ENCODE measurements at regions not wholly inside any gene's neighbourhood (a gene's known extent, or its start where the extent isn't known, plus 50 kb on each side); places are given as distances from the start of the nearest gene placed in this dataset.

GRCh38 chr6:103139377-103139776, 1720.3 kb downstream of the HACE1 start:
- POLR2A ChIA-PET (ENCODE audit: partially characterized antibody), result no interaction called here
- TF ChIP-seq MAFK (IDR thresholded peaks at IDR 0.05; ENCODE audit: low read depth, low read length) (no peak), TAF1 (IDR thresholded peaks at IDR 0.05; ENCODE audit: low read depth, low read length) (no peak), HDAC2 (IDR thresholded peaks at IDR 0.05; ENCODE audit: borderline replicate concordance in 1 of 2, low read depth in 2 of 2, low read length in 2 of 2) (no peak), SAP30 (IDR thresholded peaks at IDR 0.05; ENCODE audit: insufficient read depth, insufficient replicate concordance, low read length) (no peak), SRF (IDR thresholded peaks at IDR 0.05; ENCODE audit: low read depth, low read length) (no peak), CBX8 (IDR thresholded peaks at IDR 0.05; ENCODE audit: borderline replicate concordance, low read depth, low read length) (no peak), POLR2A (IDR thresholded peaks at IDR 0.05; ENCODE audit: control extremely low read depth in 1 of 2, low read depth in 2 of 2, low read length in 2 of 2) (no peak), ASH2L (IDR thresholded peaks at IDR 0.05; ENCODE audit: low read length) (no peak), SIX5 (IDR thresholded peaks at IDR 0.05; ENCODE audit: low read depth, low read length) (no peak), RFX5 (IDR thresholded peaks at IDR 0.05; ENCODE audit: borderline replicate concordance, low read depth, low read length) (no peak), JUN (IDR thresholded peaks at IDR 0.05; ENCODE audit: low read depth, low read length) (no peak), EGR1 (IDR thresholded peaks at IDR 0.05; ENCODE audit: borderline replicate concordance, low read depth, low read length) (no peak), RNF2 (IDR thresholded peaks at IDR 0.05; ENCODE audit: borderline replicate concordance, low read depth, low read length, missing control alignments, poor library complexity, severe bottlenecking) (no peak), TEAD4 (IDR thresholded peaks at IDR 0.05; ENCODE audit: low read depth, low read length) (no peak), GABPA (IDR thresholded peaks at IDR 0.05; ENCODE audit: borderline replicate concordance, insufficient read depth, low read length) (no peak)
- TF ChIP-seq, protein P1, sequence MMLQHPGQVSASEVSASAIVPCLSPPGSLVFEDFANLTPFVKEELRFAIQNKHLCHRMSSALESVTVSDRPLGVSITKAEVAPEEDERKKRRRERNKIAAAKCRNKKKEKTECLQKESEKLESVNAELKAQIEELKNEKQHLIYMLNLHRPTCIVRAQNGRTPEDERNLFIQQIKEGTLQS (IDR thresholded peaks at IDR 0.05; ENCODE audit: insufficient read depth, low read depth, low read length), result no peak

More at GRCh38 chr6:103139377-103139776, 1720.3 kb downstream of the HACE1 start:
- H2AK5ac ChIP-seq (ENCODE audit: low read depth, low read length), result no peak overlapping the region
- no peak overlapping the region for H2BK120ac ChIP-seq (replicated peaks; ENCODE audit: low read depth, low read length)
- H3K79me2 ChIP-seq (ENCODE audit: control insufficient read depth in 1 of 2, insufficient read depth in 2 of 2, low read length in 2 of 2), result no peaks in the 10 kb centered on the region
- CTCF ChIA-PET (ENCODE audit: partially characterized antibody), result interaction anchor here (0.7 kb wide), 1 partner anchor 25 kb away, joined by 3 read pairs; no protein-coding TSS in a partner anchor
- no peak overlapping the region for H2BK5ac ChIP-seq (ENCODE audit: low read depth, low read length)
- no peaks in the 10 kb centered on the region for H3K36me3 ChIP-seq (ENCODE audit: control insufficient read depth in 2 of 4, insufficient read depth in 4 of 4, low read length in 3 of 4)
- FAIRE-seq (no peak), DNase-seq (ENCODE audit: low read depth in 1 of 2, low spot score in 2 of 2) (no peak)
- H3K4me1 ChIP-seq (replicated peaks in 1 of 4; ENCODE audit: control insufficient read depth in 3 of 4, insufficient read depth in 4 of 4, low read length in 3 of 4), result no peaks in the 10 kb centered on the region
- H4K5ac ChIP-seq (ENCODE audit: insufficient read length, low read depth, low read length), result no peak overlapping the region
- H3K4me3 ChIP-seq (ENCODE audit: extremely low read depth in 1 of 4, insufficient read depth in 2 of 4, low read depth in 3 of 4, low read length in 4 of 4), result no peak overlapping the region
- H3K4ac ChIP-seq (replicated peaks; ENCODE audit: insufficient read length, low read depth, low read length), result no peak overlapping the region
- no peak overlapping the region; the same call in 1 of the 2 replicates for H2AFZ ChIP-seq (ENCODE audit: low read length)
- no peak overlapping the region for H2BK20ac ChIP-seq (ENCODE audit: low read length)
- H3K27me3 ChIP-seq (replicated peaks in 1 of 4; ENCODE audit: control insufficient read depth in 3 of 4, extremely low read depth in 1 of 4, insufficient read depth in 3 of 4, low read length in 3 of 4), result peaks cover 0 to 1% (median 0%) of the 10 kb centered on the region in 4 experiments; a peak in 1 of 7 replicates
- no peak overlapping the region for H3K9ac ChIP-seq (replicated peaks in 1 of 4; ENCODE audit: extremely low read depth in 1 of 4, low read depth in 3 of 4, low read length in 3 of 4)
- H2BK12ac ChIP-seq (ENCODE audit: low read depth, low read length), result no peak overlapping the region
- H3K23ac ChIP-seq (ENCODE audit: insufficient read length), result no peak overlapping the region
- no peak overlapping the region for H3K4me2 ChIP-seq (ENCODE audit: insufficient read depth in 1 of 2, low read depth in 2 of 2, low read length in 2 of 2)
- no peaks in the 10 kb centered on the region for H3K79me1 ChIP-seq (ENCODE audit: low read depth, low read length)
- no peak overlapping the region for H3K18ac ChIP-seq (ENCODE audit: extremely low read depth, low read length)
- no peaks in the 10 kb centered on the region for H3K9me3 ChIP-seq (ENCODE audit: insufficient read depth in 2 of 2, low read depth in 1 of 2, low read length in 1 of 2)
- no peak overlapping the region for H3K27ac ChIP-seq (ENCODE audit: low read depth, low read length)
- no peaks in the 10 kb centered on the region for H4K20me1 ChIP-seq (replicated peaks in 1 of 2; ENCODE audit: control insufficient read depth in 1 of 2, insufficient read depth in 2 of 2, low read length in 2 of 2)
- H3K56ac ChIP-seq (replicated peaks; ENCODE audit: insufficient read length, low read depth, low read length), result no peak overlapping the region
- H3K14ac ChIP-seq (ENCODE audit: insufficient read length), result no peak overlapping the region
- H3K23me2 ChIP-seq (ENCODE audit: low read depth, low read length), result no peaks in the 10 kb centered on the region
- H4K91ac ChIP-seq (replicated peaks; ENCODE audit: insufficient read length, low read length), result no peak overlapping the region
- H4K8ac ChIP-seq (ENCODE audit: extremely low read depth, insufficient read depth, low read length), result no peak overlapping the region; the same call in 1 of the 2 replicates
- no peak overlapping the region for H2BK15ac ChIP-seq (ENCODE audit: low read length)

Data from H1 (cell line).